ENCODE measurements at regions not wholly inside any gene's neighbourhood (a gene's known extent, or its start where the extent isn't known, plus 50 kb on each side); places are given as distances from the start of the nearest gene placed in this dataset.

DNA sequence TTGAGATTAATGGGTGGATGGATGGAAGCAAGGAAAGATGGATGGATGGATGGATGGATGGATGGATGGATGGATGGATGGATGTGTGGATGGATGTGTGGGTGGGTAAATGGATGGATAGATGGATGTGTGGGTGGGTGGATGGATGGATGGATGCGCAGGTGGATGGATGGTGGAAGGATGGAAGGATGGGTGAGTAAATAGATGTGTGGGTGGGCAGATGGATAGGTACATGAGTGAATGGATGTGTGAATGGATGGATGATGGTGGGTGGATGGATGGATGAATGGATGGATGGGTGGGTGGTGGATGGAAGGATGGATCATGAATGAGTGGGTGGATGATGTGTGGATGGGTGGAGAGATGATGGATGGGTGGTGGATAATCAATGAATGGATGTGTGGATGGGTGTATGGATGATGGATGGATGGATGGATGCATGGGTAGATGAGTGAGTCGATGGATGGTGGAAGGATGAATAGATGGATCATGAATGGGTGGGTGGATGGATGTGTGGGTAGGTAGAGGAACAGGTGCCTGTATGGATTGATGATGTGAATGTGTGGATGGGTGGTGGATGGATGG is 375.2 kb downstream of the BRD1 start:
- DNase-seq = no peak

DNA sequence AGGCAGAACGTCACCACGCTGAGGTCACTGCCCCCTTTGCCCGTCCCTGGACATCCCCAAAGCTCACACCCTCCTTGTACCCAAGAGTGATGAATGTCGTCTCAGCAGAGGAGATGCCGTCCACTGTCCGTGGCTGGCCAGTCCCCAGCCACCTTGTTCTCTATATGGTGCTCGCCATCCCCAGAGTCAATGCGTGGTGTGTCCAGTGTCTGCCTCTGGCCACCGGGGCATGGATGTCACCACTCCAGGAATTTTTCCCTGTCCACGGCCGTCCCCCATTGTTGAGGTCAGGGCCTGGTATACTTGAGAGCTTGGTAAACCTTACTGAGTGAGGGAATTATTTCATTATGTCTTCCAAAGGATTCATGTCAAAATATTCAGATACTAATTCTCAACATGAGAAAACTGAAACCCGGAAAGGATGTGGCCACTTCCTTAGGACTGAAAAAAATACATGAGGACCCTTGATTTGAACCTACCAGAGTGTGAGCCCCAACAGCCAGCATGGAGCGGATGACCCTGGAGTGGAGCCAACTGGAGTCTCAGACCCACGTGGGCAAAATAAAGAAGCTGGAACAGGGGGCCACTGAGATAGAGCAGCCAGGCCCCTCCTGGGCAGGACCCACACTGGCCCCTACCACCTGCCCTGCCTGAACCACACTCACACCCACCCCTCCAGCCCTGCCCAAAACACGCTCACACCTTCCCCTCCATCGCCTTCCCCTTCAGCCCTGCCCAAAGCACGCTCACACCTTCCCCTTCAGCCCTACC is 376.4 kb downstream of the BRD1 start:
- no peak for DNase-seq

DNA sequence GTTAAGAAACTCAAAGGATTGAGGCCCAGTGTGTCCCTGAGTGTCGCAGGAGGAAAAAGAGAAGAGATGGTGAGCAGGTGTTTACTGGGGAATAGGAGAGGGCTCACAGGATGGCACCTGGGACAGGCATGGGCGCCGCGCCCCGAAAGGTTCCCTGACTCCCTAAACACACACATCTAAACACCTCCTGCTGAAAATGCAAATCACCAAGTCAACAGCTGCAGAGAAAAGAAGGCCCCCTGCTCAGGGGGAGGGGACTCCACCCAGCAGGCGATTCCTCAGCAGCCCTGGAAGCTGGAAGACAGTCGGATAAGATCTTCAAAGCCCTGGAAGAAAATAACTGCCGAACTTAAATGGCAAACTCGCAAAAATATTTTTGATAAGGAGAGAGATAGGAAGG is 377.2 kb downstream of the BRD1 start:
- DNase-seq = no peak

DNA sequence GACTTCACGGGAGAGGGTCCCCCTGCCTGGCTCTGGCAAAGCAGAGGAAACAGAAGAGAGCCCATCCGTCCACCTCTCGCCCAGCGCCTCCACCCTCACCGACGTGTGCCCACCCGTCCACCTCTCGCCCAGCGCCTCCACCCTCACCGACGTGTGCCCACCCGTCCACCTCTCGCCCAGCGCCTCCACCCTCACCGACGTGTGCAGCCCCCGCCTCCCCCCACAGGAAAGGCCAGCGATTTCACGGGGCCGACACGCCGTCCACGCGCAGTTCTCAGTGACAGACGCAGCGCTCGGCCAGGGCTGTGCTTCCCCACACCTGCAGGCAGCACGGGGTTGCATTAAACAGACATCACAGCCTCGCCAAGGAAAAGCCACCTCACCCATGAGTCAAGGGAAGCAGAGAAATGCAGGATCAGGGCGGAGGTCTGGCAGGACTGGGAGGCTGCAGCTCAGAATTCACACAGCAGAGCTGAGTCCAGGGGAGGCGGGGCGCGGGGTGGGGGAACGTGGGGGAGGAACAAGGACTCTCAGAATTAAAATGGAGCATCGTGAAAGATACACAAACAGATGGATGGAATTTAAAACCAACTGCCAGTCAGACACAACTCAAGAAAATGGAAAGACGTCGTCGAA is 377.7 kb downstream of the BRD1 start:
- no peak for DNase-seq

DNA sequence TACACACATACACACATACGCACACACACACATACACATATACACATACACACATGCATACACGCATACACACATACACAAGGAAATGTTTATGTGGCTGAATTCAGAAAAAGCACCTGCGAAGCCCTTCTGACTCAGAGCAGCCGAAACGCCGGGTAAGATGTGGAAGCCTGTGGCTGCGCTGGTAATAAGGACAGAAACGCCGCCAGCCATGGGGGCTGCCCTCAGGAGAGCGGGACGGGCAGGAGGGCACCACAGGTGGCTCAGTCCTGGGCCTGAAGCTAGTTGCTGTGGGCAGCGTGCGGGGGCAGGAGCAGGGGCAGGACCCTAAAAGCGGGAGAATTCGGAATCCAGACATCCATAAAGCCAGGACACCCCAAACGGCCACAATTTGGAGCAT is 378.3 kb downstream of the BRD1 start:
- no peak for DNase-seq

DNA sequence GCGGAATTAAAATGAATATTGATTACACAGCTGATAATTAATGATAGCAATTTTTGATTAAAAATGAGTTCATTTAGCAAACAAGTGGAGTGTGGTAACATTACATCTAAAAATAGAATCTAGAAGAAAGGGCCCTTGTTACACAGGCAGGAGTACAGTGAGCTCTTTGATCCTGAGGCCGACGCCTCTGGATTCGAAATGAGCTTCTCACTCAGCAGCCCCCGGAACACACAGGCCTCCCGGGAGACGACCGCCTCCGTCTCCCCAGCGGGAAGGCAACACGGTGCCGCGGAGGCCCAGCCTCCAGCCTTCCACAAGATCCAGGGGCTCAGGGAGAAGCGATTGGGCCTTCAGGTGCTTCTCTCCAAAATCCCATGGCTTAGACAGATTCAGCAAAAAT is 379.1 kb downstream of the BRD1 start:
- no peak for DNase-seq

DNA sequence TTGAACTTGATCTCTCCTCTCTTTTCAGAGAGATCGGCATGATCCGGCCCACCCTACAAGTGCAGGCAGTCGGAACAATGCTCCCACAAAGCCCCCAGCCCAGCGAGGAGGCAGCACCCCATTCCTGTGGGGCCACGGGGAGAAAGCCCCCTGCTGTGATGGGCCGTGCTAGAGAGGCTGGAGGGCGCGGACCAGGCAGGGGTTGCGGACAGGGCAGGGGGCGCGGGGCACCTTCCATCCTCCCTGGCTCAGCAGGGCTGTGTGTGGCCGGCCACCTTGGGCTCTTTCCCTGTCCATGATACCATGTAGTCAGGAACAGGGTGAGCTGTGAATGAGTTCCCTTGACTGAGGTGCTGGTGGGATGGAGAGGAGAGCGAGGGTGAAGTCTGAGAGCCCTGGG is 379.8 kb downstream of the BRD1 start:
- DNase-seq = no peak

DNA sequence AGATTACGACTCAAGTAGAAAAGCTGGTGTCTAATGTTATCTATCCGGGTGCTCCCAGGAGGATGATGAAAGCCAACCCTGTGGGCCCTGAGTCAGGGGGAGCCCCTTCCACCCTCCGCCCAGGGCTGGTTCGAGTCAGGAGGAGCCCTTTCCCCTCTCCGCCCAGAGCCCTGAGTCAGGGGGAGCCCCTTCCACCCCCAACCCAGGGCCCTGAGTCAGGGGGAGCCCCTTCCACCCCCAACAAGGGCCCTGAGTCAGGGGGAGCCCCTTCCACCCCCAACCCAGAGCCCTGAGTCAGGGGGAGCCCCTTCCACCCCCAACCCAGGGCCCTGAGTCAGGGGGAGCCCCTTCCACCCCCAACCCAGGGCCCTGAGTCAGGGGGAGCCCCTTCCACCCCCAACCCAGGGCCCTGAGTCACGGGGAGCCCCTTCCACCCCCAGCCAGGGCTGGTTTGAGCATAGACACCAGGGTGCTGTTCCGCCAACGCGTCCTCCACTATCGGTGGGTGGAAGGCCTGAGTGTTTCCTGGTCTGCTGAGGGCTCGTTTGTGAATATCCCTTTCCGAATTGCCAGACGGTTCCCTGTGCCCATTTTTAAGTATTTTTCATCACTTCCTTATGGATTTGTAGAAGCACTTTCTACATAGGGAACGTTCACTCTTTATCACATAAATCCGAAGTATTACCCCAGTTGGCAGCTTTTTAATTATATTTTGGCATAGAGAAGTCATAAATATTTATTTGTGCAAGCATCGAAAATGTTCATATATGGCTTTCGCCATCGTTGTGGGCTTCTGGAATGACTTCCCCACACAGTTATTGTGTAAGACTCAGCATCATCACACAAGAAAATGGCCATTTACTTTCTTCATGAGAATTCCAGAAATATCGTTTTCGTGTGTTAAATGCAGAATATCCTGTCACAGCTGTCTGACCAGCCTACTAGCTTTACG is 380.6 kb downstream of the BRD1 start:
- DNase-seq = no peak

DNA sequence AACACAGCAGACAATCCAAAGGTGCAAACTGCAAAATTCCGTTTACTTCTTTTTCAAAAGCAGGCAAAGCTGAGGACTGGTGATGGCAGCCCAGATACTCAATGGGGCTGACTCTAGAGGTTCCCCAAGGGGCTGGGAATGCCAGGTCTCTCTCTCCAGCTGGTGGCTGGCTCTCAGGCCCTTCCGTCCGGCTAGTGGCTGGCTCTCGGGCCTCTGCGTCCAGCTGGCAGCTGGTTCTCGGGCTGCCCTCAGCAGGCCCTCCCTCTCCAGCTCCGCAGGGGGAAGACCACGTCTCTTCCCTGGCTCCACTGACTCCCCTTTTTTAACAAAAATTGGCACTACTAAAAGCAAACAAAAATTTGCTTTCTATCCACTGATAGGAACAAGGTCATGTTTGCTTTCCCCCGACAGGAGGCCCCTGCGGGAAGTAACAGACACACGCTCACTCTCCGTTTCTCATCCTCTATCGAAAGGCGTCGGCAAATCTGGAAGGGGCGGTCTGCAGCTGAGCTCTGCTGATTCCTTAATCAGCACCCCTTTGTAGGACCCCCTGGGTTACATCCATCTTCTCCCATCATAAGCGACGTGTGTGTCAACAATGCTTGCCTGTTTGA is 381.4 kb downstream of the BRD1 start:
- no peak for DNase-seq

DNA sequence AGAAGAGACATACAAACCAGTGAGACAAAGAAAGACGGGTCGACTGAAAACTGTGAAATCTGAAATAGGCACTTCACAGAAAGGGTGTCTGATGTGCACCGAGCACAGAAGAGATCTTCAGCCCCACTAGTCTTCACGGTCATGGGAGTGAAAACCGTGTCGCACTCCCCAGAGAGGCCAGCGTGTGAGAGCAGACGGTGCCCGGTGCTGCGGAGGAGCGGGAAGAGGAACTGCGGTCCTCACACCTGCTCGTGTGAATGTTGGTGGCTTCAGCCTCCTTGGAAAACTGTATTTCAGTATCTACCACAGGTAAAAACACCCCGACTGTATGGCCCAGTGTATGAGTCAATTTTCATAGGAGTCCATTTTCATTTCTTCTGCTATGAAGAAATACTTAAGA is 382.9 kb downstream of the BRD1 start:
- no peak for DNase-seq

DNA sequence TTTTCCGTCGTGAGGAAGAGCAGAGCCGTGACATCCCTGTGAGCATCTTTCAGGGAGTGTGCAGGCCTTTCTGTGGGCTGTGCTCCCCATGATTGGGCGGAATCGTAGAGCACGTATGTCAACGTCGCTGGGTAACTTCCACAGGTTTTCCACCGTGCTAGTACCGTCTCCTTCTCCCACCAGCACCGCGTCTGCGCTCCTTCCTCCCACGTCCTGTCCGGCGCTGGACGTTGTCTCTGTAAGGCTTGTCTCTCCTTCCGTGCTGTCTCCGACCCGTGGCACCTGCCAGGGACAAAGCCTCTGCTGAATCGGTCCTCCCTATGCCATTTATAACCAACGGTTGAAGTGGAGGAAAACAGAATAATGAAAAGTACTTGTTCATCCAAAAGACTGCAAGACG is 386.7 kb downstream of the BRD1 start:
- no peak for DNase-seq

DNA sequence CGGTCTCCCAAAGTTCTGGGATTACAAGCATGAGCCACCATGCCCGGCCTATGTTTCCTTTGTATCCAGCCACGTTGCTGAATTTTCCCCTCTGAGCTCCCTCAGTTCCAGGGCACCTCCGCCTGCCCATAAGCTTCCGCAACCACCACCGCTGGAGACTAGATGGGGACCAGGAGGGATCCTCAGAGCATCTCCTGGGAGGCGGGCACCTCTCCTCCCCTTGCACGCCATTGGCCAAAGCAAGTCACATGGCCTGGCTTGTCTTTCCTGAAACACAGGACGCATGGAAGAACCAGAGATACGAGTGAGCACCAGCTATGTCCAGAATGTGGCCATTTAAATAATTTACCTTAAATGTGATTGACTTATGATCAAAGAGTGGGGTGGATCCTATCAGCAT is 388.3 kb downstream of the BRD1 start:
- DNase-seq = no peak

DNA sequence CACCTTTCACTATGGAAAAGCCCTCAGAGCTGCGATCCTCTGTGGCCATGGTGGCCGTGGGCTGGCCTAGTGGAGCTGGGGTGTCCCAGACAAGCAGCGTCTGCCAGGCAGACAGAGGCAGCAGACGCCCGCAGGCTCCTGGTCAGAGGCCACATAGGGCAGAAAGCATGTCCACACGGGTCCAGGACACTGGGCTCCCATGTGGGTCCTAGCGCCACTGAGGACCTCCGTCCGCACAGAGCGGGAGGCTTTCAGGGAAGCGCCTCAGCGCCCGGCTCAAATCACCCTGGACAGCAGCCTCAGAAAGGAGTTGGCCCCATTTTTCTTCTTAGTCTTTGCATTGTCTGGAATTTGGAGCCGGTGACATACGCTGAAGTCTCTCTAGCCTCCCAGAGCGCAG is 389.7 kb downstream of the BRD1 start:
- no peak for DNase-seq

DNA sequence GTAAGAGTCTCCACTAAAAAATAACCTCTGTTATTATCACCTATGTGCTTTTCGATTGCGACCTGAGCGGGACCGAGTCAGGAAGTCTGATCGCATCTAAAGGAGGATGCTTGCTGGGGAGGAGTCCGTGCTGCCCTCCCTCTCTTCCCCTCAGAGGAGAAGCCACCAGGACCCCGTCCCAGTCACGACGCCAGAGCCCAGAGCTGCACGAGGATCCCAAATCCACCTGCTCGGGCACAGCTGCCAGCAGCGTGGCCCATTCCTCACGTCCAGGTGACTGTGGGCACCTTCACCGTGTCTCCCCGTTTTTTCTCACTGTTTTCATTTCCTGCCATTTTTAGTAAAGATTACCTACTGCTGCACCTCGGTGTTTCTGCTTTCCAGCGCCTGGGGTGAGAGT is 390.3 kb downstream of the BRD1 start:
- DNase-seq = no peak

DNA sequence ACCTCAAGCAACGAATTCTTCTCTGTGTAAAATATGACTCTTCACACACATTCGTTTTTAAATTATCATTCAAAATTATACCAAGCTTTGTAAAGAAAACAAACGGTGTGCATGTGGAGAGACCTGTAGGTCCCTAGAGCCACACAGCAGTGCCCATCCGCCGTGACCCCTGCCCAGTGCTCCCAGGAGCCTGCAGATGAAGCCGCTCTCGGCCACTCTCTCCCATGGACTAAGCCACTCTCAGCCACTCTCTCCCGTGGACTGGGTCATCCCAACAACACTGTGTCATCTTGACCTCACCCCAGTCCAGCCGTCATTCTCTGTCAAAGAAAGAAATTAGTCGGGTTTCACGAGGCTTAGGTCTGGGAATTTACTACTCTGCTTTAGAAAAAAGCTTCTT is 391.6 kb downstream of the BRD1 start:
- no peak for DNase-seq

DNA sequence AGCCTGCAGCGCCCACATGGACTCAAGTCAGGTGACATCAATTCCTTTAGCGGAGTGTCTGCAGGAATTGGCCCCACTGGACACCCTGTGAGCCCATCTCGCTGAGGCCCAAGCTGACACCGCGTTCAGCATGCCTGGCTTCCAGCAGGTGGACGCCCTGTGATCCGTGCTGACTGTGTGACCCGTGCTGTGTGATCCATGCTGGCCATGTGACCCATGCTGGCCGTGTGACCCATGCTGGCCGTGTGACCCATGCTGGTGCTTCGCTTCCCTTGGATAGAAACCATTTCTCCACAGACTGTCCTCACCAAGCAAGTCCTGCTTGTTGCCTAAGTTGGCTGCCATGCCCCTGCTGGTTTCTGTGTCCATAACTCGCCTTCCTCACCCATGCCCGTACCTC is 392.1 kb downstream of the BRD1 start:
- no peak for DNase-seq

DNA sequence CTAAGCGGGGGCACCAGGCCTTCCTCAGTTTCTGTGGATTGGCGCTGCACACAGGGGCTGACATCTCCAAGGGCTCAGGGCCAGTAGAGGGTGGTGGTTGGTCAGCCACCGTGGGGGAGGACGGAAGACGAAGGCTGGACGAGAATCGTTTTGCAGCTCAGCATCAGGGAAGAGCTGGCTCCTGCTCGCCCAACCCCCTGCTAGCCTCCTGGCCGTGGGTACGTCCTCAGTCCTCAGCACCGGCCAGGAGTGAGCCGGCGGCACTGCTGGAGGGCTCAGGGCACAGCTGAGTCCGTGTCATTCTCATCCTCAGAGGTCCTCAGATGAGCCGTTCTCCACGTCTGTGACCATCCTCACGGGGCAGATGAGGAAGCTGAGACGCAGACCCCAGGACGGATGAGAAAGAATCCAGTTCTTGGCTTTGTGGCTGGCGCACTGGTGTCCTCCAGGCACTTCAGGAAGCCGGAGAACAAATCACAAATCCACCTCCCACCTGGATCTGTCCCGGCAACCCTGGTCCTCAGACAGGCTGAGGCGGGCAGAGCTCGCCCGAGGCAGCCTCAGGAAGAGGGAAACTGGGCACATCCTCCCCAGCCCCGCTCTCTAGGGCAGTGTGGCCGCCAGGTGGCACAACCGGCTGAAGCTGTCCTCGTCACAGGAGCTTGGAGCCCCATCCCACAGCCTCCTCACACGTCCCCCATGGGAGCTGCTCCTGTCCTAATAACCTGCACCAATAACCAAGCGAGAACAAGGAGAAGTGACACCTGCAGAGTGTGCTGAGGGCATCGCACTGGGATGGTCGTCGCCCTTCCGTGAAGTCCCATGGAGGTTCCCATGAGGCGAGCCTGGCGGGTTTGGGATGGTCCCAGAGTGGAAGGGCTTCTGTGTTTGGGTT is 393.7 kb downstream of the BRD1 start:
- DNase-seq = no peak

DNA sequence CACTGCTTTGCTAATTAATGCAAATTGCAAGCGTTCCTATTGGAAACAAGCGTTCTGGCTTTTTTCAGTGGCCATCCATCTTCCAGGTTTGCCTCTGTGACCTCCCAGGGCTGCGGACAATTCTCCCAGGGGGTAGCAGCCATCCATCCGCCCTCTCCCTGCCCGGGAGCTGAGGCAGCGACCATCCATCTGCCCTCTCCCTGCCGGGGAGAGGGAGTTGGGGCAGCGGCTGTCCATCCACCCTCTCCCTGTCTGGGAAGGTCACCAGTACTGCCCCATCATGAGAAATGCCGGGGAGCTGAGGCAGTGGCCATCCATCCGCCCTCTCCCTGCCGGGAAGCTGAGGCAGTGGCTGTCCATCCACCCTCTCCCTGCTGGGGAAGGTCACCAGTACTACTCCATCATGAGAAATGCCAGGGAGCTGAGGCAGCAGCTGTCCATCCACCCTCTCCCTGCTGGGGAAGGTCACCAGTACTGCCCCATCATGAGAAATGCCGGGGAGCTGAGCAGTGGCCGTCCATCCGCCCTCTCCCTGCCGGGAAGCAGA is 394.7 kb downstream of the BRD1 start:
- DNase-seq = no peak

DNA sequence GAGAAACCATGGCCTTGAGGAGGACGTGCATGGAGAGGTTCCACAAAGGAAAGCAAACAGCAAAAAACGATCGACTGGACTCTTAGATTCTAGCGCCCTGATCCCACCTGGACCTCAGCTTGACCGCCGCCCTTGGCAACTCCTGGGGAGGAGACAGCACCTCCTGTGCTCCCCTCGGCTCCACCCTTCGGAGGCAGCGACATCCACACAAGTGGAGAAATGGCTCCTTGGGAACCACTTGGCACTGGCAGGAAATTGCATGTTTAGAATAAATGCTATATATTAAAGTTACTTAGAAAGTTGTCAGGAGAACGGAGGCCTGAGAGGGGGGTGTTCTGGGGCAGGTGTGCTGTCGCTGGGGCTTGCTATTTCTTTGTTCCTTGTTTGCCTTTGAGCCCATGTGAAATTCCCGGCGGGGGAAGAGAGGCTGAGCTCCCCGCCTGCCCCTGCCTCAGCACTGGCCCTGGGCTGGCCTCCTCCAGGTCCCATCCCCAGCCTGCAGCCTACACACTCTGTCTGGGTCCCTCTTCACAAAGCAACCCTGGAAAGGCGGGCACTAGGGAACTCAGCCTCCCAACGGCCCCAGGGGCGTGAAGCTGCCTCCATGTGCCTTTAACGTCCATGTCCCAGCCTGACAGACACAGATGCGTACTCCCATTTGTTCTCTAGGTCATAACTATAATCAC is 395.3 kb downstream of the BRD1 start:
- no peak for DNase-seq

DNA sequence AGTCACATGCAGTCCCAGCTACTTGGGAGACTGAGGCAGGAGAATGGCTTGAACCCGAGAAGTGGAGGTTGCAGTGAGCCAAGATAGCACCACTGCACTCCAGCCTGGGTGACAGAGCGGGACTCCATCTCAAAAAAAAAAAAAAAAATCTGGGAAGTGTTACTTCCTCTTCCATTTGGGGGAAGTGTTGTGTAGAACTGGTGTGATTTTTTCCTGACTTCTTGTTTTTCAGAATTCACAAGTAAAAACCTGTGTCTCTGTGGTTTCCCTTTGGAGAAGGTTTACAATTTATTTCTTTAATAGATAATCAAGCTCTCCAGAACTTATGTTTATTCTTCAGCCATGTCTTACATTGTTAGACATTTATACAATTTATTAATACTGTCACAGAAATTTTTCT is 396.1 kb downstream of the BRD1 start:
- DNase-seq = no peak

DNA sequence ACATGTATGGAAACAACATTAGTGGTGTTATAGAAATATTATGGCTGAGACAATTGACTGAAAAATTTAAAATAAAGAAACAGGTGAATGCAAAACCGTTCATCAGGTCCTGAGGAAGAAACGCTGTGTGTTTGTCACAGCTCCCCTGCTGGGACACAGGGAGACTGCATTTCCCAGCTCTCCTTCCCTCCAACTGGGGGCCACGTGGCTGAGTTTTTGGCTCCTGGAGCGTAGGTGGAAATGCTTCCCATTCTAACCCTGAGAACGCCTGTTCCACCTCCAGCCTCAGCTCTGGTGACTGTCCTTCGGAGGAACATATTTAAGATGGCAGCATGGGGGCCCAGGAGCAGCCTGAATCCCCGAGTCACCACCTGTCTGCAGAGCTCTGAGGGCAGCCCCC is 398.6 kb downstream of the BRD1 start:
- no peak for DNase-seq

Measured in hematopoietic multipotent progenitor cell treated with erythropoietin and hydrocortisone succinate and interleukin-3 and kit ligand, for 6 days (in vitro differentiated cells).